Calu3 (cell line): ENCODE measurements at regions not wholly inside any gene's neighbourhood (a gene's known extent, or its start where the extent isn't known, plus 50 kb on each side); places are given as distances from the start of the nearest gene placed in this dataset.

ENCODE experiments used
- BruUV-seq: library from RNA; stranded (reverse); fragments of 400-500 nt; replicated peaks from 2 replicates; lab custom pipeline; 2021; lab: Mats Ljungman, UMichigan
- CTCF ChIA-PET: fragments of 300-600 bp; sonication (Branson Sonifier 250); formaldehyde crosslinking; loops from one replicate; lab custom pipeline; 2022; ENCODE audit warnings: antibody characterized with exemption; lab: Charles Lee
- DNase-seq: peaks from one replicate; pipeline ENCODE4 v3.0.0; 2022
- H3K27ac Mint-ChIP-seq: one replicate; pipeline ENCODE4 v1.8.0; 2022; ENCODE audit warnings: mixed read lengths; ENCODE audit not compliant: unreplicated experiment
- H3K27me3 Mint-ChIP-seq: one replicate; pipeline ENCODE4 v1.8.0; 2022; ENCODE audit warnings: mixed read lengths; ENCODE audit not compliant: unreplicated experiment
- H3K36me3 Mint-ChIP-seq: one replicate; pipeline ENCODE4 v1.8.0; 2022; ENCODE audit warnings: mild to moderate bottlenecking, moderate library complexity, mixed read lengths; ENCODE audit not compliant: insufficient read depth, unreplicated experiment
- H3K4me1 Mint-ChIP-seq: one replicate; pipeline ENCODE4 v1.8.0; 2022; ENCODE audit warnings: mild to moderate bottlenecking, low read depth, mixed read lengths; ENCODE audit not compliant: unreplicated experiment
- H3K4me3 Mint-ChIP-seq: one replicate; pipeline ENCODE4 v1.8.0; 2022; ENCODE audit warnings: mild to moderate bottlenecking, low read depth, moderate library complexity, mixed read lengths; ENCODE audit not compliant: unreplicated experiment
- H3K9me3 Mint-ChIP-seq: one replicate; pipeline ENCODE4 v1.8.0; 2022; ENCODE audit warnings: low read depth, mixed read lengths; ENCODE audit not compliant: unreplicated experiment
- intact Hi-C: fragments of 100-400 bp; cut with micrococcal nuclease; formaldehyde crosslinking; loops from one replicate; pipeline ENCODE4 v1.10.0; 2022; ENCODE audit not compliant: unreplicated experiment
- TF ChIP-seq, protein P1 (sequence below): fragments of 200-600 bp; IDR thresholded peaks from one replicate; pipeline ENCODE4 v1.8.0; 2022; ENCODE audit warnings: antibody characterized with exemption; ENCODE audit not compliant: unreplicated experiment

DNA sequence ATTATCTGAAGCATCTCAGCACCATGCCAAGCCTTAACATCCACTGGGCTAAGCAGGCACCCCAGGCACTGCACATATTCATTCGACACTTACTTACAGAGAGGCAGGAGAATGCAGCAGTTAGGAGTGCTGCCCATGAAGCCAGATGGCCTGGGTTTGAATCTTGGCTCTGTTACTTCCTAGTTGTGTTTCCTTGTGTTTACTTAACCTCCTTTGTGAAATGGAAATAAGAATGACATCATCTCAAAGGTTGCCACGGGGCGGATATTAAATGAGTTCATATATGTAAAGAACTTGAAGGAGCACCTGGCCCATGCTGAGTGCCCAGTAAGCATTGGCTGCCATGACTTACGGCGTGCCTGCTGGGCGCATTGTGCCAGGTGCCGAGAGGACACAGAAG lies 565.2 kb downstream of the CDK5RAP2 start:
- CTCF ChIA-PET: no interaction called here
- no peak for DNase-seq
- no peak overlapping the region for H3K4me3 Mint-ChIP-seq
- H3K27ac Mint-ChIP-seq: no peak overlapping the region
- no peaks in the 10 kb centered on the region for H3K36me3 Mint-ChIP-seq
- no peaks in the 10 kb centered on the region for H3K9me3 Mint-ChIP-seq
- TF ChIP-seq, protein P1, sequence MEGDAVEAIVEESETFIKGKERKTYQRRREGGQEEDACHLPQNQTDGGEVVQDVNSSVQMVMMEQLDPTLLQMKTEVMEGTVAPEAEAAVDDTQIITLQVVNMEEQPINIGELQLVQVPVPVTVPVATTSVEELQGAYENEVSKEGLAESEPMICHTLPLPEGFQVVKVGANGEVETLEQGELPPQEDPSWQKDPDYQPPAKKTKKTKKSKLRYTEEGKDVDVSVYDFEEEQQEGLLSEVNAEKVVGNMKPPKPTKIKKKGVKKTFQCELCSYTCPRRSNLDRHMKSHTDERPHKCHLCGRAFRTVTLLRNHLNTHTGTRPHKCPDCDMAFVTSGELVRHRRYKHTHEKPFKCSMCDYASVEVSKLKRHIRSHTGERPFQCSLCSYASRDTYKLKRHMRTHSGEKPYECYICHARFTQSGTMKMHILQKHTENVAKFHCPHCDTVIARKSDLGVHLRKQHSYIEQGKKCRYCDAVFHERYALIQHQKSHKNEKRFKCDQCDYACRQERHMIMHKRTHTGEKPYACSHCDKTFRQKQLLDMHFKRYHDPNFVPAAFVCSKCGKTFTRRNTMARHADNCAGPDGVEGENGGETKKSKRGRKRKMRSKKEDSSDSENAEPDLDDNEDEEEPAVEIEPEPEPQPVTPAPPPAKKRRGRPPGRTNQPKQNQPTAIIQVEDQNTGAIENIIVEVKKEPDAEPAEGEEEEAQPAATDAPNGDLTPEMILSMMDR: no peak
- intact Hi-C loops: no loop called here
- H3K27me3 Mint-ChIP-seq: peaks cover 23% of the 10 kb centered on the region
- no peaks in the 10 kb centered on the region for H3K4me1 Mint-ChIP-seq
- BruUV-seq: no TSS peak

DNA sequence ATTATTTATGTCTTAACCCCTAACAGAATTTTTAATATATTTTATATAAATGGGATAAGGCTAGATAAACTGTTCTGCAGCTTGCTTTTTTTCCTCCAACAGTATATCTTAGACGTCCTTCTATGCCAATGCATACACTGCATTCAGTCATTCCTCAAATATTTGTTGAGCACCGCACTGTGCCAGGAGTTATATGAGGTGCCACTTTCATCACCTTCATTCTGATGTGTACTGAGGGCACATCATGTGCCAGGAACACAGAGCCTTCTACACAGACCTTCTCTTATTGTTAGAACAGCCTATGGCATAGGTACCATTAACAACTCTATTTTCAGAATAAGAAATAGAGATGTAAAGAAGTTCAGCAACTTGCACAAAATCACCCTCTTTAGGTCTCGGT lies 570.1 kb downstream of the CDK5RAP2 start:
- intact Hi-C loops: no loop called here
- H3K27ac Mint-ChIP-seq: no peak overlapping the region
- peaks cover 3% of the 10 kb centered on the region for H3K9me3 Mint-ChIP-seq
- no TSS peak for BruUV-seq
- TF ChIP-seq, protein P1: no peak
- no peak overlapping the region for H3K4me3 Mint-ChIP-seq
- H3K36me3 Mint-ChIP-seq: no peaks in the 10 kb centered on the region
- CTCF ChIA-PET: no interaction called here
- H3K4me1 Mint-ChIP-seq: no peaks in the 10 kb centered on the region
- DNase-seq: no peak
- peaks cover 30% of the 10 kb centered on the region for H3K27me3 Mint-ChIP-seq

DNA sequence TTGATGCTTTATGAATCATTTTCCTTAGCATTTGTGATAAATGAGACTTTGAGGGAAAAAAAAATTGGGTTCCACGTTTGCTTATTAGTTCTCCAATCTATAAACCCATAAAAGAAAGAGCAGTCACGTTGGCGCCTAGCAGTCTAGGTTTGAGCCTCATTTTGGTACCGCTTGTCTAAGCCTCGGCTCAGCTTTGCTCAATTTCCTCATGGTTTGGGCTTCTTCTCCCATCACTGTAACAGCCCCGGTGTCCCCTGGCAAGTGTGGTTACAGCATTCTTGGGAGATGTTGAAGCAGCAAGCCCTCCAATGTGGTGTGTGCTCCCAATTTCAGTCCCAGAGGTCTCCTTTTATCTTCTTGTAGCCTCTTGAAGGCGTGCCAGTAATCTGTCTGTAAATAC lies 578.4 kb downstream of the CDK5RAP2 start:
- no peak overlapping the region for H3K27ac Mint-ChIP-seq
- BruUV-seq: no TSS peak
- CTCF ChIA-PET: no interaction called here
- no peaks in the 10 kb centered on the region for H3K4me1 Mint-ChIP-seq
- no peaks in the 10 kb centered on the region for H3K36me3 Mint-ChIP-seq
- no peak for DNase-seq
- H3K4me3 Mint-ChIP-seq: no peak overlapping the region
- H3K9me3 Mint-ChIP-seq: peaks cover 2% of the 10 kb centered on the region
- peaks cover 51% of the 10 kb centered on the region for H3K27me3 Mint-ChIP-seq
- intact Hi-C loops: no loop called here
- TF ChIP-seq, protein P1: no peak

DNA sequence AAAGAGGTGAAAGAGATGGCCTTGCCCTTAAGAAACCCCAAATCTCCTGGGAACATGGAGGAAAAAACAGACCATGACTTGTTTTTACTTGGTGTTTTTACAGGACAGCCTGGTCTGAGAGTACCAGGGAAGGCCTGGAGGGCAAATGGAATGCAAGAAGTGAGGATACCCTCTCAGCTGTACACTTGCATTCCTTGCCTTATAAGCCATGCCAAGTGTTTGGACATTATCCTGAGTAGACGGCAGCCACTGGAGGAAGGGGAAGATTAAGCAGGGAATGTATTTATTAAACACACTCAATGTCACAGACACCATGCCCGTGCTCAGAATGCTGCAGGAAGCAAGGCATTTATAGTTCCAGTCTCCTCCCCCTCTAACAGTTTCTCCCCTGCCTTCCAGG lies 581.4 kb downstream of the CDK5RAP2 start:
- TF ChIP-seq, protein P1: no peak
- intact Hi-C loops: no loop called here
- Mint-ChIP-seq H3K4me1 (no peaks in the 10 kb centered on the region), H3K27me3 (peaks cover 52% of the 10 kb centered on the region), H3K9me3 (no peaks in the 10 kb centered on the region), H3K27ac (no peak overlapping the region), H3K4me3 (no peak overlapping the region), H3K36me3 (no peaks in the 10 kb centered on the region)
- CTCF ChIA-PET: no interaction called here
- BruUV-seq: no TSS peak
- no peak for DNase-seq
